ENCODE measurements at regions not wholly inside any gene's neighbourhood (a gene's known extent, or its start where the extent isn't known, plus 50 kb on each side); places are given as distances from the start of the nearest gene placed in this dataset.

- Histone ChIP-seq H3K9me3 (ENCODE audit: low read depth) (no peaks in the 10 kb centered on the region), H3K27ac (no peak overlapping the region), H4K20me1 (ENCODE audit: insufficient read depth, poor library complexity, severe bottlenecking) (no peaks in the 10 kb centered on the region), H3K36me3 (replicated peaks; ENCODE audit: insufficient read depth, low read depth) (no peaks in the 10 kb centered on the region), H3K79me2 (no peaks in the 10 kb centered on the region), H2AFZ (no peak overlapping the region), H3K9me2 (replicated peaks; ENCODE audit: insufficient read depth) (no peaks in the 10 kb centered on the region), H3K4me3 (no peak overlapping the region), H3K27me3 (no peaks in the 10 kb centered on the region), H3K4me1 (ENCODE audit: insufficient read depth) (peaks cover 3% of the 10 kb centered on the region), H3K4me2 (no peak overlapping the region)
- no peak for DNase-seq (ENCODE audit: low spot score)
- TF ChIP-seq EZH2 (IDR thresholded peaks at IDR 0.05; ENCODE audit: borderline replicate concordance), result no peak
- TF ChIP-seq EZH2phosphoT487 (IDR thresholded peaks at IDR 0.05; ENCODE audit: low read depth, severe bottlenecking, unreplicated experiment), result no peak
- TF ChIP-seq CTCF (IDR thresholded peaks at IDR 0.05; ENCODE audit: poor library complexity), result no peak
- 100% methylated on average over 5 of the region's 5 CpGs for WGBS (ENCODE audit: low lambda C conversion rate, missing lambda C conversion rate)
These were observed 224.5 kb upstream of the PGRMC2 start for GRCh38 chr4:128512161-128512560.

- Histone ChIP-seq H3K9me3 (ENCODE audit: low read depth) (no peaks in the 10 kb centered on the region), H3K4me1 (ENCODE audit: insufficient read depth) (no peaks in the 10 kb centered on the region), H3K79me2 (no peaks in the 10 kb centered on the region), H3K27ac (no peak overlapping the region), H3K9me2 (replicated peaks; ENCODE audit: insufficient read depth) (no peaks in the 10 kb centered on the region), H4K20me1 (ENCODE audit: insufficient read depth, poor library complexity, severe bottlenecking) (no peaks in the 10 kb centered on the region), H3K27me3 (no peaks in the 10 kb centered on the region), H3K36me3 (replicated peaks; ENCODE audit: insufficient read depth, low read depth) (no peaks in the 10 kb centered on the region), H3K4me3 (no peak overlapping the region), H3K4me2 (no peak overlapping the region), H2AFZ (no peak overlapping the region)
- TF ChIP-seq EZH2phosphoT487 (IDR thresholded peaks at IDR 0.05; ENCODE audit: low read depth, severe bottlenecking, unreplicated experiment), result no peak
- TF ChIP-seq CTCF (IDR thresholded peaks at IDR 0.05; ENCODE audit: poor library complexity), result no peak
- 90% methylated on average over 1 of the region's 2 CpGs for WGBS (ENCODE audit: low lambda C conversion rate, missing lambda C conversion rate)
- no peak for DNase-seq (ENCODE audit: low spot score)
These were observed 223.2 kb upstream of the PGRMC2 start for GRCh38 chr4:128510850-128511249.

GRCh38 chr4:128502818-128503527 lies 215.4 kb upstream of the PGRMC2 start:
- Histone ChIP-seq H3K4me2 (no peak overlapping the region), H3K9me3 (ENCODE audit: low read depth) (no peaks in the 10 kb centered on the region), H2AFZ (no peak overlapping the region), H3K36me3 (replicated peaks; ENCODE audit: insufficient read depth, low read depth) (no peaks in the 10 kb centered on the region), H3K4me3 (no peak overlapping the region), H4K20me1 (ENCODE audit: insufficient read depth, poor library complexity, severe bottlenecking) (no peaks in the 10 kb centered on the region), H3K27me3 (no peaks in the 10 kb centered on the region), H3K79me2 (no peaks in the 10 kb centered on the region), H3K27ac (no peak overlapping the region), H3K4me1 (ENCODE audit: insufficient read depth) (no peaks in the 10 kb centered on the region), H3K9me2 (replicated peaks; ENCODE audit: insufficient read depth) (no peaks in the 10 kb centered on the region)
- 71% methylated on average over 1 of the region's 1 CpG for WGBS (ENCODE audit: low lambda C conversion rate, missing lambda C conversion rate)
- no peak for DNase-seq (ENCODE audit: low spot score)
- no peak for TF ChIP-seq EZH2 (IDR thresholded peaks at IDR 0.05; ENCODE audit: borderline replicate concordance)
- no peak for TF ChIP-seq CTCF (IDR thresholded peaks at IDR 0.05; ENCODE audit: poor library complexity)
- TF ChIP-seq EZH2phosphoT487 (IDR thresholded peaks at IDR 0.05; ENCODE audit: low read depth, severe bottlenecking, unreplicated experiment), result no peak

Data from hepatocyte (in vitro differentiated cells).